GM18505 (cell line): ENCODE measurements at regions not wholly inside any gene's neighbourhood (a gene's known extent, or its start where the extent isn't known, plus 50 kb on each side); places are given as distances from the start of the nearest gene placed in this dataset.

ENCODE experiments used
- ATAC-seq: cut with Tn5 transposase; IDR thresholded peaks from one replicate; pipeline ENCODE4 v1.9.1; 2021; ENCODE audit not compliant: unreplicated experiment
- POLR2A ChIP-seq: IDR thresholded peaks from 4 replicates; pipeline ENCODE4 v1.6.1; 2011; ENCODE audit warnings: borderline replicate concordance; ENCODE audit not compliant: insufficient read depth, insufficient read length; ENCODE audit errors: extremely low read depth

DNA sequence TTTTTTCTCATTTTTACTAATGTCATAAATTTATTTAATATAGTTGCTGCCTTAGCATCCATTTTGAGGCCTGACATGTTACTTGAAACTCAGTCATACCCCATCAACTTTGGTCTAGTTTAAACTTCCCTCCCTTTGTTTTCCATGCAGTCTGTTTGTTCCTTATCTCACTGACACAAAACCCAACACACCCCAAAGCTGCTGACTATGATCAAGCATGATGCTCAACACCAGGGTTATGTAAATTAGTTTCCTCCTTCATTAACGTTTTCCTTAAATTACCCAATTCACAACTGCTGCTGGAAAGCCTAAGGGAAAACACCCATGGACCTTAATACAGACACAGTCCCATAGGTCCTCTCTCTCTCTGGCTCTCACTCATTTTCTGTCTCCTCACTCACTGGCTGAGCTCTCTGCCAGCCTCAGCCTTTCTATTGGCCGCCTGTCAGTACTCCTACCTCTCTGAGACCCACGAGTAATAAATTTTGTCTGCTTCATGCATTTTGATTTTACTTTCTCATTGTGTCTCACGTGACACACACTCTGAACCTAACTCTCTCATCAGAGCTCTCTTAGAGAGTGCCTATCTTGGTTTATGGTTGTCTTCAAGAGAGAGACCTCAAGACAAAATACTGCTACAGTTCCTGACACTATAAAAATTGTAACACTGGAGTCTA lies 904.5 kb downstream of the C6orf118 start:
- no peak for ATAC-seq
- no peak for TF ChIP-seq POLR2A

DNA sequence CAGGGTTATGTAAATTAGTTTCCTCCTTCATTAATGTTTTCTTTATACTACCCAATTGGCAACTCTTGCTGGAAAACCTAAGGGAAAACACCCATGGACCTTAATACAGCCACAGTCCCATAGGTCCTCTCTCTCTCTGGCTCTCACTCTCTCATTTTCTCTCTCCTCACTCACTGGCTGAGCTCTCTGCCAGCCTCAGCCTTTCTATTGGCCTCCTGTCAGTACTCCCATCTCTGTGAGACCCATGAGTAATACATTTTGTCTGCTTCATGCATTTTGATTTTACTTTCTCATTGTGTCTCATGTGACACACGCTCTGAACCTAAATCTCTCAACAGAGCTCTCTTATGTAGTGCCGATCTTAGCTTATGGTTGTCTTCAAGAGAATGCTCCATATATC lies 907.5 kb downstream of the C6orf118 start:
- no peak for ATAC-seq
- no peak for TF ChIP-seq POLR2A

DNA sequence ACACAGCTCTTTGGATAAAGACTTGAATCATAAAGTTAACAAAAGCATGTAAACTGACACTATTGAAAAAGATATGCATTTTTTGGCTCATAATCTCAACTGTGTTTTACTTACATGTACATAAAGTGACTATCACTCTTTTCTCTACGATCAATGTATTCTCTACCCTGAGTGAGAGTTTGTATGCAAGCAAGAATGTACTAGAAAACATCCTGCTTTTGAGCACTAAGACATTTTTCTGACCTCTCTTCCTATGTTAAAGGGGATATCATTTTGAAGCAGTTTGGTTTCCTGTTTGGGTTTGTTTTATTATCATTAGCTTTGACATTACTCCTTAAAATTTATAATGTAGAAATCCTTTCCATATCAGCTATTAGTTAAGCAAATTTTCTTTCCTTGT lies 910.8 kb downstream of the C6orf118 start:
- no peak for ATAC-seq

DNA sequence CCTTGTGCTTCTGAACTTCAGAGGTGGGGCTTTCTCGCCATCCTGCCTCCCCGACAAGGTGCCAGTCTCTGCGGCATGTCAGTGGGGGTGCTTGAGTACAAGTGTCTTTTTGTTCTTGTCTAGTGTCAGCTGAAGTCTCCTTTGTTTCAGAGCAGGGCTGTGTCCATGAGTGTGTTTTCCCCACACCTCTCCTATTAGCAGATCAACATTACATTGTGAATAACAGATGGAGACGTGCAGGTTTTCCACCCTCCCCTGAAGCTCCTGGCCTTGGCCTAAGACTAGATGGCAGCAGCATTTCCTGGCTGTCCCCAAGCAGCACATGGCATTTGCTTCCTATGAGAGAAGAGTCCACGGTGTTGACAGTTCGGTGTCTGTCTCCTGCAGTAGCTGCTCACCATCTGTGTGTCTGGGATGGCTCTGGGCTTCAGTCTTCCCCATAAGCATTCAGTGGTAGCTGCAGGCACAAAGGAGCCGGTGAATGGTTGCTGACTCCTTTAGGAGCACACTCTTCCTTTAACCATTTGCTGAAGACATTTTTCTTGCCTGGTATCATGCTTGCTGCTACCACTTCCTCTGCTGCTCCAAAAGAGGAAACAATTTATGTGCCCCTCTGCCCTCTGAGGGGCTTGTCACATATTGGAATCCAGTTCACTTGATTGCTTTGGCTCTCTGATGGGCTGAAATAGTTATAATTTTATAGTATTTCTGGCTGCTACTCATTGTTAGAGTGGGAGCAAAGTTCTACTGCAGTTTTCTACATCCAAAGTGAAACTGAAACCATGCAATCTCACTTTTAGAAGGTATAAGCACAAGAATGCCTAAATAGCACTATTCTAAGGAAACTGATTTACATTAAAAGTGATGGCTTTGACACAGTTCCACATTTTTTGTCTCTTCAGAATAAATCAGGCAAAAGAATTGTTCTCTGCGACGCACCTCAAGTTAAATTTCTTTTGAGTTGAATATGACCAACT lies 913.0 kb downstream of the C6orf118 start:
- ATAC-seq: no peak
- TF ChIP-seq POLR2A: no peak

More for the DNA sequence above, 910.8 kb downstream of the C6orf118 start:
- no peak for TF ChIP-seq POLR2A

DNA sequence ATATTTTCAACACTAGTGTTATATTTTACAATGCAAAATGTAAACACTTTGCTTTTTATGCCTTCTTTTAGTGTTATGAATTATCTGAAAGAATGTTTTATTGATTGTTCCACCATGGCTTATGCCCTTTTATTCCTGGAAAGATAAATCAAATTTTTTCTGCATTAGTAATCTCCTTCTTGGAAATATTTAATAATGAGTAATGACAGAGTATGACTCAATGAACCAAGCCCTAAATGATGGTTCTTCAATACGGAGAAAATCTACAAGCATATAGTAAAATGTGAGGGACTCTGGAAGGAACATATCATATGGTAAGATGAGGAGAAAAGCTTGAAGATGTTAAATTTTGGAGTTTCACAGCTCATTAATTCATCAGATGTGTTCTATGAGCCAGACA lies 929.6 kb downstream of the C6orf118 start:
- ATAC-seq: no peak
- TF ChIP-seq POLR2A: no peak

DNA sequence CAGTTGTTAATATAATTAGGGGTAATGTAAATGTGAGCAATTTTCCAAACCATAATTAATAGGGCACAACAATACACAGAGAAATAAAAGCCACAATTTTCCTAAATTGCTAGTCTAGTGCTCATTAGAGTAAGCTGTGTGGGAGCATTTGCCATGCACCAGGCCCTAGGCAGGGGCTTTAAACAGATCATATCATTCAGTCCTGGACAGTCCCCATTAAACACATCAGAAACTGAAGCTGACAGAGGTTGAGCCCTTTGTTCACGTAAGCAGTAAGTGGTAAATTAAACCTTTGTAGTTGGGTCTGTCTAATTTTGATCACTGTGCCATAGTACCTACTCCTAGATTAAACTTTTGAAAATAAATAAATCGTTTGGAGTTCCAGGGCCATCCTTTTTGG lies 931.1 kb downstream of the C6orf118 start:
- no peak for TF ChIP-seq POLR2A
- ATAC-seq: no peak

DNA sequence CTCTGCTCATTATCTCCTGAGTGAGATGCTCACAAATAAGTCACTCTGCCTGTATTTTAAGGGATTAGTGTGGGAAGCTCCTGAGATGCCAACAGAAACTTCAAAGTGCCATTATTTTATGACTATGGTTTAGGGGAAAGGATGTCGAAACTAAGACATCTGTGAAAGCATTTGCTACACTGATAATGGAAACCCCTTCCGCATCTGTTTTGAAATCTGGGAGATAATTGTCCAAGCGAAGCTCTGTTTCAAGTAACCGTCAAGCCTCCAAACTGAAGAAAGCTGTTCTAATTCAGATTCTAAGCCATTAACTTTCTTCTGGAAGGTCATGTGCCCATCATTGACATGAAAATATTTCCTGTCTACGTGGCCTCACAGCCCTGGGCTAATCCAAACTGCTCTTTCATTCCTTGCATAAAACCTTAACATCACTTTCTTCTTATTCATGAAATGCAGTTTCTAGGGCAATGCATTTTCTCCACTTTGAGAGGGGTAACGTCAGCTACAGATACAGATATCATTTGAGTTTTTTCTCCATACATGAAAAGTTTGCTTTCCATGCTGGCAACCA lies 932.0 kb downstream of the C6orf118 start:
- no peak for ATAC-seq
- TF ChIP-seq POLR2A: no peak

DNA sequence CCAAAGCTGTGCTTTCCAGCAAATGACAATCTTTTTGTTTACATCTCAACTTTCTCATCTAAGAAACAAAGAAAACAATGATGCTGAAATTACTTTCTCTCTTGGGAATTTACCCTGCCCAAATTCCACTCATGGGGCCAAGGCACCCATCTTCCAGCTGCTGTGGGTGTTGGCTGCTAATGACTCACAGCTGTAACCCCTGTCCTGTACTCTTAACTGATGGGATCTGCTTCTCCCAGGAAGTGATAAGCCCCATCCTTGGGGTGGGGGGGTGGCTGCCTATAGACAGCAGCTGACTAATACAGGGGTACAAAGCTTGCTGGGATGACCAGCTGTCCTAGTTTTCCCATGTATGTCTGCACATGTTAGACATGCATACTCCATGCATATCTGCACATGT lies 938.6 kb downstream of the C6orf118 start:
- no peak for TF ChIP-seq POLR2A
- ATAC-seq: no peak

DNA sequence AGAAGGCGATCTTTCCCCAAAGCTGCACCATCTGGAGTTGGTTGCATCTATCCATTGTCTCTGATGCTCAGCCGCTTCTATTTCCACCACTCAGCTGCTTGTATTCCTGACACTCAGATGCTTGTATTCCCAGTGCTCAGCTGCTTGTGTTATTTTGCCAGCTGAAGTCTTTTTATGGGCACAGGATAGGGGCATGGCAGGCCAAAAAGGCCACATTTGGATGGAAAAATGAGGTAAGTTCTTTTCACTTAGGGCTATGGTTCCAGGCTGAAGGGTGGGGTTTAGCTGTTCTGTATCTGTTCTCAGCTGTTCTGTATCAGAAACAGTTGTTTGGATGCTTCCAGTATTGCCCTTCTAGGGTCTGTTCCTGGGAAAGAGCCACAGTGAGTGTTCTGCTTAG lies 944.9 kb downstream of the QKI start:
- no peak for ATAC-seq
- no peak for TF ChIP-seq POLR2A

DNA sequence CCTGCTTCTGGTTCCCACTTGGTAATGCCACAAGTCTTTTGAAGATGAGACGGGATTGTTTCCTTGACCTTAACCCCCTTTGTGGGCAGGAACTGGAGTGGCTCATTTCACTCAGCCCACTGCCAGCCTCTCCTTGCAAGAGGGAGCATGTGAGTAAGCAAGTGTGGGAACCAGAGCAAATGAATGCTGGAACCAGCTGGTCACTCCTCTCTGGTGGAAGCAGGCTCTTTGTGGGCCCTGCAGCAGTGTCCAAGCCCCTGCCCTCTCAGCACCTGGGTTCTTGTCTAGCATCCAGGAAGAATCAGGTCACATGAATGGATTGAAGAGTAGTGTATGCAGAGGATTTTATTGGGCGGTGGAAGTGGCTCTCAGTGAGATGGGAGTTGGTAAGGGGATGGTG lies 944.5 kb downstream of the QKI start:
- no peak for TF ChIP-seq POLR2A
- ATAC-seq: no peak

DNA sequence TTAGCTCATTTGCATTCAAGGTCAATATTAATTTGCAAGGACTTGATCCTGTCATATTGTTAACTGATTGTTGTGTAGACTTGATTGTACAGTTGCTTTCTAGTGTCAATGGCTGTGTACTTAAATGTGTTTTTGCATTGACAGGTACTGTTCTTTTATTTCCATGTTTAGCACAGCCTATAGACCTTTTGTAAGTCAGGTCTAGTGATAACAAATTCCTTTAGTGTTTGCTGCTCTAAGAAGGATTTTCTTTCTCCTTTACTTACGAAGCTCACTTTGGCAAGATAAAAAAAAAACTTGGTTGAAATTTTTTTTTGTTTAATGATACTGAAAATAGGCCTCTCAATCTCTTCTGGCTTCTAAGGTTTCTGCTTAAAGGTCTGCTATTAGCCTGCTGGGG lies 942.3 kb downstream of the QKI start:
- no peak for TF ChIP-seq POLR2A
- ATAC-seq: no peak

DNA sequence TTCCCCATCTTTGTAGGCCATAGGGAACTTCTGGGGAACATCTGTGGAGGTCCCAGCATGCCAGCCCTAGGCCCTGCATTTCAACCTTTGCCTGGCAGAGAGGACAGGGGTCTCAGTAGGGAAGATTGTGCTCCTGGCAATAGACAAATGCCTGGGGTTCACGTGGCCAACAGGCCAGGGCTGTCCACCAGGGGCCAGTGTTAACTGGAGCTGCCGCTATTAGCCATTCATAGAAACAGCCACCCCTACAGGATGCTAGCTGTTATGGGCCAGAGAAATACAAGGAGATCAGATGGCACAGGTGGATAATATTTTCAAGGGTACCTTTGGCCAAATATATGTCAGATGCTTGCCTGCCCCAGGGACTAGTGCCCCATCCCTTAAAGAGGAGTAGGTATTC lies 932.9 kb downstream of the QKI start:
- TF ChIP-seq POLR2A: no peak
- no peak for ATAC-seq

DNA sequence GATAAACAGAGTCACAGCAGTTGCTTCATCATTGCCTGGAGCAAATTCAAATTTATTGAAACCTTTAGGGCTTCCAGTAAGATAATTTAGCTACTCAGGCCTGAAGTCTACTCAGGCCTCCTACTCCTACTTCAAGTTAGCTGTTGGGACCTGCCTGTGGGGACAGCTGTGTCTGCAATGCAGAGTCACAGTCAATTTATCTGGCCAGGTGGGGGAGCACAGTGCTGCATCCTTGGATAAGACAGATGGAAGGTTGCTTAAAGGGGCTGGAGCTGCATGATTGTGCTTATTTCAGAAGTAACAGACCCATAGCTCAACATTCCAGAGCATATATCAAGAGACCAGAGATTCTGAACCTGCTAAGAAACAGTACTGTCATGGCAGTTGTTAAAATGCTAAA lies 932.1 kb downstream of the QKI start:
- ATAC-seq: no peak

More for the DNA sequence above, 932.1 kb downstream of the QKI start:
- no peak for TF ChIP-seq POLR2A
